HEK293 (cell line): ENCODE measurements at regions not wholly inside any gene's neighbourhood (a gene's known extent, or its start where the extent isn't known, plus 50 kb on each side); places are given as distances from the start of the nearest gene placed in this dataset.
"Not testable (repeated sequence)": the region's sequence is repeated elsewhere in the genome, so short reads cannot be mapped to it uniquely, and the experiment has no call there.

ENCODE experiments used
- CTCF ChIA-PET: fragments of 350-600 bp; formaldehyde crosslinking; extraction: SDS; loops from one replicate; lab custom pipeline; 2021; ENCODE audit warnings: antibody characterized with exemption; lab: Yijun Ruan, JAX
- POLR2A ChIA-PET: fragments of 300-600 bp; formaldehyde crosslinking; extraction: SDS; loops from one replicate; lab custom pipeline; 2020; ENCODE audit warnings: antibody characterized with exemption, inconsistent platforms; lab: Yijun Ruan, JAX
- H3K27ac ChIP-seq: fragments of 200-500 bp; sonication (Bioruptor generic); 2 replicates; pipeline ENCODE4 v1.5.1; 2014; ENCODE audit warnings: low read depth, low read length, control low read depth, inconsistent platforms; ENCODE audit errors: extremely low read depth
- H3K36me3 ChIP-seq, 2 experiments: fragments of 200-500 bp in 1 of 2; sonication (Bioruptor generic) in 1 of 2; 1 replicate in 1 of 2; 2 replicates in 1 of 2; pipeline ENCODE4 v1.5.1; 2014 to 2017; ENCODE audit warnings: inconsistent platforms in 2 of 2, low read length in 2 of 2; ENCODE audit not compliant: control insufficient read depth in 2 of 2, insufficient read depth in 1 of 2
- H3K4me1 ChIP-seq: fragments of 200-500 bp; sonication (Bioruptor generic); 2 replicates; pipeline ENCODE4 v1.5.1; 2014; ENCODE audit warnings: mild to moderate bottlenecking, low read length, inconsistent platforms; ENCODE audit not compliant: control insufficient read depth, insufficient read depth
- H3K4me3 ChIP-seq: 2 replicates; pipeline ENCODE4 v1.5.1; 2011; ENCODE audit warnings: low read depth, mild to moderate bottlenecking, control low read depth, low read length, moderate library complexity
- H3K9me3 ChIP-seq: fragments of 200-500 bp; sonication (Bioruptor generic); 2 replicates; pipeline ENCODE4 v1.5.1; 2014; ENCODE audit warnings: low read depth, low read length, inconsistent platforms; ENCODE audit not compliant: control insufficient read depth, insufficient read depth
- PATZ1 ChIP-seq: fragments of 450-650 bp; formaldehyde crosslinking; IDR thresholded peaks from 2 replicates; pipeline ENCODE4 v1.5.1; 2016; ENCODE audit warnings: missing biosample characterization, missing genetic modification characterization
- RBAK ChIP-seq: fragments of 450-650 bp; formaldehyde crosslinking; IDR thresholded peaks from 2 replicates; pipeline ENCODE4 v1.5.1; 2016; ENCODE audit warnings: missing biosample characterization, missing genetic modification characterization
- SP3 ChIP-seq: fragments of 450-650 bp; formaldehyde crosslinking; IDR thresholded peaks from 2 replicates; pipeline ENCODE4 v1.5.1; 2016; ENCODE audit warnings: missing biosample characterization, missing genetic modification characterization
- SP7 ChIP-seq: fragments of 450-650 bp; formaldehyde crosslinking; IDR thresholded peaks from 2 replicates; pipeline ENCODE4 v1.5.1; 2016; ENCODE audit warnings: missing biosample characterization, missing genetic modification characterization
- TSHZ1 ChIP-seq: fragments of 450-650 bp; formaldehyde crosslinking; IDR thresholded peaks from 2 replicates; pipeline ENCODE4 v1.5.1; 2016; ENCODE audit warnings: missing biosample characterization, missing genetic modification characterization, borderline replicate concordance
- ZNF133 ChIP-seq: fragments of 450-650 bp; formaldehyde crosslinking; IDR thresholded peaks from 2 replicates; pipeline ENCODE4 v1.5.1; 2016; ENCODE audit warnings: missing biosample characterization, missing genetic modification characterization
- ZNF140 ChIP-seq: fragments of 450-650 bp; formaldehyde crosslinking; IDR thresholded peaks from 2 replicates; pipeline ENCODE4 v1.5.1; 2016; ENCODE audit warnings: missing biosample characterization, missing genetic modification characterization
- ZNF223 ChIP-seq: fragments of 450-650 bp; formaldehyde crosslinking; IDR thresholded peaks from 2 replicates; pipeline ENCODE4 v1.5.1; 2016; ENCODE audit warnings: missing biosample characterization, missing genetic modification characterization
- ZNF239 ChIP-seq: fragments of 450-650 bp; formaldehyde crosslinking; IDR thresholded peaks from 2 replicates; pipeline ENCODE4 v1.5.1; 2016; ENCODE audit warnings: missing biosample characterization, missing genetic modification characterization
- ZNF292 ChIP-seq: fragments of 450-650 bp; formaldehyde crosslinking; IDR thresholded peaks from 2 replicates; pipeline ENCODE4 v1.5.1; 2016; ENCODE audit warnings: low read depth, missing biosample characterization, missing genetic modification characterization, borderline replicate concordance
- ZNF311 ChIP-seq: fragments of 450-650 bp; formaldehyde crosslinking; IDR thresholded peaks from 2 replicates; pipeline ENCODE4 v1.5.1; 2017; ENCODE audit warnings: missing biosample characterization, missing genetic modification characterization, borderline replicate concordance
- ZNF391 ChIP-seq: fragments of 450-650 bp; formaldehyde crosslinking; IDR thresholded peaks from 2 replicates; pipeline ENCODE4 v1.5.1; 2016; ENCODE audit warnings: low read depth, missing biosample characterization, missing genetic modification characterization, borderline replicate concordance
- ZNF416 ChIP-seq: fragments of 450-650 bp; formaldehyde crosslinking; IDR thresholded peaks from 2 replicates; pipeline ENCODE4 v1.5.1; 2016; ENCODE audit warnings: missing biosample characterization, missing genetic modification characterization
- ZNF521 ChIP-seq: fragments of 450-650 bp; formaldehyde crosslinking; IDR thresholded peaks from 2 replicates; pipeline ENCODE4 v1.5.1; 2017; ENCODE audit warnings: missing biosample characterization, mild to moderate bottlenecking, missing genetic modification characterization
- ZNF549 ChIP-seq: fragments of 450-650 bp; IDR thresholded peaks from 2 replicates; pipeline ENCODE4 v1.5.1; 2018; ENCODE audit warnings: missing biosample characterization, missing genetic modification characterization, mild to moderate bottlenecking, inconsistent platforms, moderate library complexity
- ZNF571 ChIP-seq: fragments of 450-650 bp; formaldehyde crosslinking; IDR thresholded peaks from 2 replicates; pipeline ENCODE4 v1.5.0; 2017; ENCODE audit warnings: missing biosample characterization, missing genetic modification characterization
- ZNF580 ChIP-seq: fragments of 450-650 bp; formaldehyde crosslinking; IDR thresholded peaks from 2 replicates; pipeline ENCODE4 v1.5.1; 2016; ENCODE audit warnings: missing biosample characterization, missing genetic modification characterization
- ZNF596 ChIP-seq: fragments of 450-650 bp; IDR thresholded peaks from 2 replicates; pipeline ENCODE4 v1.5.0; 2018; ENCODE audit warnings: missing biosample characterization, mild to moderate bottlenecking, missing genetic modification characterization, moderate library complexity
- ZNF600 ChIP-seq: fragments of 450-650 bp; formaldehyde crosslinking; IDR thresholded peaks from 2 replicates; pipeline ENCODE4 v1.5.1; 2016; ENCODE audit warnings: missing biosample characterization, missing genetic modification characterization
- ZNF677 ChIP-seq: fragments of 450-650 bp; IDR thresholded peaks from 2 replicates; pipeline ENCODE4 v1.5.0; 2018; ENCODE audit warnings: missing biosample characterization, mild to moderate bottlenecking, missing genetic modification characterization, moderate library complexity
- ZNF701 ChIP-seq: fragments of 450-650 bp; formaldehyde crosslinking; IDR thresholded peaks from 2 replicates; pipeline ENCODE4 v1.5.1; 2016; ENCODE audit warnings: missing biosample characterization, missing genetic modification characterization
- ZNF707 ChIP-seq: fragments of 450-650 bp; formaldehyde crosslinking; IDR thresholded peaks from 2 replicates; pipeline ENCODE4 v1.5.1; 2016; ENCODE audit warnings: missing biosample characterization, missing genetic modification characterization
- ZNF768 ChIP-seq: fragments of 450-650 bp; formaldehyde crosslinking; IDR thresholded peaks from 2 replicates; pipeline ENCODE4 v1.5.1; 2018; ENCODE audit warnings: missing biosample characterization, mild to moderate bottlenecking, missing genetic modification characterization
- ZNF837 ChIP-seq: fragments of 450-650 bp; formaldehyde crosslinking; IDR thresholded peaks from 2 replicates; pipeline ENCODE4 v1.5.1; 2016; ENCODE audit warnings: missing biosample characterization, missing genetic modification characterization
- TF ChIP-seq, protein P1 (sequence below): IDR thresholded peaks from 2 replicates; pipeline ENCODE4 v1.6.1; 2011; ENCODE audit warnings: mild to moderate bottlenecking, low read depth, low read length, borderline replicate concordance

- TF ChIP-seq, protein P1, sequence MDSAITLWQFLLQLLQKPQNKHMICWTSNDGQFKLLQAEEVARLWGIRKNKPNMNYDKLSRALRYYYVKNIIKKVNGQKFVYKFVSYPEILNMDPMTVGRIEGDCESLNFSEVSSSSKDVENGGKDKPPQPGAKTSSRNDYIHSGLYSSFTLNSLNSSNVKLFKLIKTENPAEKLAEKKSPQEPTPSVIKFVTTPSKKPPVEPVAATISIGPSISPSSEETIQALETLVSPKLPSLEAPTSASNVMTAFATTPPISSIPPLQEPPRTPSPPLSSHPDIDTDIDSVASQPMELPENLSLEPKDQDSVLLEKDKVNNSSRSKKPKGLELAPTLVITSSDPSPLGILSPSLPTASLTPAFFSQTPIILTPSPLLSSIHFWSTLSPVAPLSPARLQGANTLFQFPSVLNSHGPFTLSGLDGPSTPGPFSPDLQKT = no peak
- no peak for TF ChIP-seq SP3
- no peak for TF ChIP-seq SP7 (tag by site-specific recombination)
- no peak for TF ChIP-seq ZNF391 (tag by site-specific recombination)
- no peak for TF ChIP-seq RBAK
- TF ChIP-seq ZNF292 = no peak
- TF ChIP-seq ZNF239 = no peak
- no peak for TF ChIP-seq ZNF416 (tag by site-specific recombination)
- no peak for TF ChIP-seq ZNF140 (tag by site-specific recombination)
- no peak for TF ChIP-seq ZNF596 (tag by site-specific recombination)
Observed at GRCh38 chr11:80700386-80700785, 1259.6 kb upstream of the TENM4 start (continued).

- CTCF ChIA-PET = interaction anchor here (0.5 kb wide), 1 partner anchor 1845 kb away, joined by 4 read pairs; no protein-coding TSS in a partner anchor
- not testable (repeated sequence) for H3K9me3 ChIP-seq
Observed at GRCh38 chr11:80699406-80700177, 1258.8 kb upstream of the TENM4 start.

DNA sequence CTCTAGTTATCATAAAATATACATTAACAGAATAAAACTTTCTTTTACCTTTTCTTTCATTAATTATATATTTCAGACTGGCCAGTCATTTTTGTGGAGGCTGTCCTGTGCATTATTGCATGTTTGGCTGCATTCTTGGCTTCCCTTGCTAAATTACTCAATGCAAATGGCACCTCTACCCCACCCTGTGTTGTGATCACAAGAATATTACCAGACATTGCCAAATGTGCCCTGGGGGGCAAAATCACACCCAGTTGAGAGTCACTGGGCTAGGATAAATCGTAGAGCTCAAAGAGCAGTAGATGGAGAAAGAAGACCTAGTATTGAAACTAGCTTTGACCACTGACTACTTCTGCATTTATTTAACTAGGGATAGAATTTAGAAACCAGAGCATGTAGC, 1257.8 kb upstream of the TENM4 start:
- H3K4me1 ChIP-seq = no peaks in the 10 kb centered on the region
- no peak overlapping the region for H3K4me3 ChIP-seq
- POLR2A ChIA-PET = no interaction called here
- H3K9me3 ChIP-seq = no peaks in the 10 kb centered on the region
- CTCF ChIA-PET = no interaction called here
- no peaks in the 10 kb centered on the region for H3K36me3 ChIP-seq
- H3K27ac ChIP-seq = no peak overlapping the region
- TF ChIP-seq ZNF677 = no peak

More at GRCh38 chr11:80699406-80700177, 1258.8 kb upstream of the TENM4 start:
- H3K4me3 ChIP-seq, POLR2A ChIA-PET, H3K4me1 ChIP-seq, H3K36me3 ChIP-seq, H3K27ac ChIP-seq: not testable (repeated sequence)

- no peaks in the 10 kb centered on the region for H3K36me3 ChIP-seq
- no peaks in the 10 kb centered on the region for H3K4me1 ChIP-seq
- POLR2A ChIA-PET = no interaction called here
- CTCF ChIA-PET = interaction anchor here (0.6 kb wide), 1 partner anchor 12 kb away, joined by 7 read pairs; no protein-coding TSS in a partner anchor
- H3K4me3 ChIP-seq = no peak overlapping the region
- H3K9me3 ChIP-seq = no peaks in the 10 kb centered on the region
- H3K27ac ChIP-seq = no peak overlapping the region
- TF ChIP-seq ZNF521 (tag by site-specific recombination) (no peak), ZNF707 (tag by site-specific recombination) (no peak), ZNF768 (tag by site-specific recombination) (no peak), ZNF133 (no peak), ZNF311 (tag by site-specific recombination) (no peak), ZNF239 (no peak), ZNF600 (tag by site-specific recombination) (no peak), ZNF223 (tag by site-specific recombination) (no peak), TSHZ1 (tag by site-specific recombination) (no peak), ZNF580 (no peak), ZNF549 (tag by site-specific recombination) (no peak), ZNF837 (tag by site-specific recombination) (no peak), PATZ1 (tag by site-specific recombination) (no peak), ZNF571 (tag by site-specific recombination) (no peak), ZNF701 (no peak)
Observed at GRCh38 chr11:80694385-80694784, 1253.6 kb upstream of the TENM4 start.
